GM18499 (cell line): ENCODE measurements at regions not wholly inside any gene's neighbourhood (a gene's known extent, or its start where the extent isn't known, plus 50 kb on each side); places are given as distances from the start of the nearest gene placed in this dataset.

Source experiments
- ATAC-seq: cut with Tn5 transposase; IDR thresholded peaks from one replicate; pipeline ENCODE4 v1.9.1; 2021; ENCODE audit warnings: moderate number of reproducible peaks; ENCODE audit not compliant: insufficient read depth, unreplicated experiment

DNA sequence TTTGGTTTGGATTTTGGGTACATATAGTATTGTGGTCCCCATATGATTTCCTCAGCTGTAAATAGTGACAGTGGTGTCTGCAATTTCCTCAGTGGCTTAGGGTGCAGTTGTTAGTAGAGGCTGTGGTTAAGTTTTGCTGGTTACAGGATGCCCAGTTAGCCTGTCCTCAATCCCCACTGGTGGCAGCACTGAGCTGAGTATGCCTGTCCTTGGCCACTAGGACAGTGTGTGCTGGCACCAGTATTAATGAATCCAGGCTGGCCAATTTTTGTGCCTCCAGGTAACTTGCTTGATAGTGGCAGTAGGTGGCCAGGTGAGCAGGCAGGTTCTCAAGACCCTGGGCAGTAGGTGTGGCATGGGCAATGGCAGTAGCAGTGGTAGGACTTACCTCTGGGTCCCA is 973.1 kb downstream of the TMEM182 start:
- ATAC-seq, result no peak

DNA sequence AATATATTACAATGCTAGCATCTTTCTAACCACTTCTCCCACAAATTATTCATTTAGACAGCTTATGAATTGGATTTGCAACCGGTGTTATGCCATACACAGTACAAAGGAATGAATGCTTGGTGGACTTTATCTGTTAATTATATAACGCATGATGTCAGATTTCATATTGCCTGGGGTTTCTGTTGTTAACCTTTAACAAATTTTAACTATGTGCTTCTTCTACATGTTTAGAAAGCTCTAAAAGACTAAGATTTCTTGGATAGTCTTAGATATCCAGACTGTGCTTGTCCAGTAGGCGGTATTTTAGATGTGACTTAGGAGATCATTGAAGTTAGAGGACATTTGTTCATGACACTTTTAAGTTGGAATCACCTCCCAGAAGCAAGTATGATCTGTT is 976.3 kb downstream of the TMEM182 start:
- ATAC-seq, result no peak

DNA sequence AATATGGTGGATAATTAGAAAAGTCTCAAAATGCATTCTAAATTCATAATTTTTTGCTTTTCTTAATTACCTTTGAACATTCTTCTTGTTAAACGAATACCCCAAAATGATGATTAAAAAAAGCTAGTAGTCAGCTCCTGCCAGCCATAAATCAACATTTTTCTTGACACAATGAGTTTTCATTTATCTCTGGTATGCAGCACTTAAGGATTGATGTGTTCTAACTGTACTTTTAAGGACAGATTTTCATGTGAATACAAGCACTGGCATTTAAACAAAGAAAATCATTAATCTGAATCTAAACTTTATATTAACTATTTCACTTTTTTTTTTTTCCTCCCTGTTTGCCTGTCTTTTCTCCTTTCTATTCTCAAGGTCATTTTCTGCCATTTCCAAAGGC is 976.8 kb downstream of the TMEM182 start:
- ATAC-seq, result no peak

DNA sequence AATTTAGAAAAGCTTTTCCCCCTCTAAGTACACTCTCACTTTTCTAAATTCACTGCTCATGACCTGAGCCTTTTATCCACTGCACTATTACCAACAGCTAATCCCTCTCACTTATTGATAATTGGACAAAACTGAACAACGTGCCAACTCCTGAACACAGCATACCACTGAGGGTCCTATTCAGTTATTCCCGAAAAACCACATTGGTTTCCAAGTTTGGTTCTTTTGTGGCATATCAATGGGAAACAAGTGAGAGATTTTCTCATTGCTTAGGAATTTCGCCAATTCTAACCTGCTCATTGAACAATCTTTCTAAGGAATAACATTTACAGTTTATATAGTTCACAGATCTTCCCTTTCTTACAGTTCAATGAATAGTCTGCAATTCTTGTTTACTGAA is 977.4 kb downstream of the TMEM182 start:
- ATAC-seq, result no peak

DNA sequence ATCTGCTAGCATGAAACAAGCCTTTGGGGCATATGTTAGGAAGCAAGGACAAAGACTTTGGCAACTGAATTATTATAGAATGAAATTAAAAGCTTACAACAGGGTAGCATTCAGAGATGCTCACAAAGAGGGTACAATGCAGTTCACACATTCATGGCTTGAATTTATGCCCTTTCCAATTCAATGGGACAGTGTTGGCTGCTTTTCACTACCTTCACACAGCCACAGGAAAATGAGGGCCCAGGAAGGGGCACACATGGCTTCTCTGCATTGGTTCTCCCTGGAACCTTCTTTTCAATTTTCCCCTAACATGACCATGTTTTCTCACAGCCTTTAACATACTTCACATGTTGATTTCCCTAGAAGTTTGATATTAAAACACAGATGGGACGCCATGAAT is 978.1 kb downstream of the TMEM182 start:
- no peak for ATAC-seq

DNA sequence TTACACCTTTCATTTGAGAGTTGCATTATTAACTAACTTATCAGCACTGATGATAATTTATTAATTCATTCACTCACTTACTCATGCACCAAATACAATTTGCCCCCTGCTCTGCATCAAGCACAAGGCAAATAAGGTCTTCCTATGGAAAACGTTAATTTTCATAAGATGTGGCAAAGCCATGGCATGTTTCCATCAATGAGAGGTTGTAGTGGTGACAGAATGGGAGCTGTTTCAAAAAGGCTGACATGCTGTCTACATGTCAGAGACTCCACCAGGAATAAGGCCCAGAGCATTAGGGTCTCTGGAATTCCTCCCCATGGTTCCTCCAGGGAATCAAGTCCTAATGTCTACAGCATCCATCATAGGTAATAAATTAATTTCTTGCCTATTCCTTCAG is 978.8 kb downstream of the TMEM182 start:
- ATAC-seq, result no peak

DNA sequence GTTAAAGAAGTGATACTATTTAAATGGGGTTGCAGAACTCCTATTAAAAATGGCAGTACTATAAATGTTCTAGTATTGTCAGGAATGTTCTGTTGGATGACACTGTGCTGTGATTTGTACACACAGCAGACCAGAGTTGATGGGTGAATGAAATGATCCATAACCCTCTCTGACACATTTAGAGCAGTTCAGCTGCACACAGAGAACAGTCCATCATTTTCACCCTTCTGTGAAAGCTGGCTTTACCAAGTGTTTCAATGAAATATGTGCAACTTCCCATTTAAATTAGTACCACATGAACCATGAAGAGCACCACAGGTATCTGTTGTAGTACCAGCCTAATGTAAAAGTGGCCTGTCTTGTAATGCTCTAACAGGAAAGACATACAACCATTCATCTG is 981.4 kb downstream of the TMEM182 start:
- no peak for ATAC-seq

DNA sequence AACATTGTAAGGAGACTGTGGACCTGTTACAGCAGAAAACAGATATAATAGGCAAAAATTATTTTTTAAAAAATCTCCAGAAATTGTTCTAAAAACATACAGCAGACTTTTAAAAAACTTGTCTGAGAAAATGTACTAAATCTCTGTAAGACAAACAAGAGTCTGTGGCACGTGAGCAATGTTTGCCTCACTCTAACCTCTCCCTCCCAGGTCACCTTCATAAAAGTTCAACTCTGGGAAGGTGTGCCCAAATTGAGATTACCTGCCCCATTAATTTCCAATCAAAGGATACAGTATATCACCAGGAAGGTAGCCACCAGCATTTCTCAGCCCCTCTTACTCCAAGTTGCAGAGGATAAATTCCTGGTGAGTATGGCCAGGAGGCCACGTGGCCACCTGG is 992.7 kb downstream of the TMEM182 start:
- ATAC-seq, result no peak

DNA sequence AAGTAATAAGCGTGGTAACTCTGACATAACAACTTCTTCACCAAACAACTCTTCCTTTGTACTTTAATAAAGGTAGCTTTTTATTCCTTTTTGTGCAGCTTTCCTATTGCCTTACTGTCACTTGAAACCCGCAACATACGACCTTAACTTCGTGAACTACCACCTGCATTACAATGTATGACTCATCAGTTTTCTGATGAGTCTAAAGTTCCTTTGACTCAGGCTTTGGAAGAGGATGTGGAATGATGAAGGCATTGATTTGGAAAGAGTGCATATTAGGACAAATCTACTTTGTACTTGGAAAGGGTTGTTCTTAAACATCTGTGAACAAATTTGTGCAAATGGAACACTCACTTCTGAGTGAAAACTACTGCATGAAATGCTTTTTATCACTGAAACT is 1012.1 kb downstream of the TMEM182 start:
- no peak for ATAC-seq

DNA sequence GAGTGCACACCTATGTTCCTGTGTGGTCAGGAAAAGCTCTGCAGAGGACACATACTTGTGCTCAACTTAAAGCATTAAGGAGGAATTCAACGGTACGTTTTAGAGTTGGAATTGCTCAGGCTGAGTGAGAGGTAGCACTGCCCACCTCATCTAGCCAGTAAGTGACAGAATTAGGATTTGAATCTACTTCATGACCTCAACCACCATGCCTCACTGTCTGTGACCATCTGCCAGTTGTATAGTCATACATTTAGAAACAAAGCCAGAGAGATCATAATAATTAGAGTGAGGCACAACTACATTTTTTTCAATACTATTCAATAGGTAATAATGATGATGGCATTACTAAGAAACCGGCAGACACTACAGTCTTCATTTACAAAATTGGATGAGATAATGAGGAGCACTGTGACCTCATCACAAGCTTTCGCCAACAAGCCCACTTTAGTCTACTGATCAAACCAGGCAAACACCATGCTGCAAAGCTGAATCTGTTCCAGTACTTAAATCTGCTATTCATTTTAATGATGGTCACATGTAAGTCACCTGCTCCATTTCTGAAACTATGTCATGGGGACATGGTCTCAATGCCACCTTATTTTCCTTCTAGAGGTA is 1018.4 kb downstream of the TMEM182 start:
- ATAC-seq, result no peak

DNA sequence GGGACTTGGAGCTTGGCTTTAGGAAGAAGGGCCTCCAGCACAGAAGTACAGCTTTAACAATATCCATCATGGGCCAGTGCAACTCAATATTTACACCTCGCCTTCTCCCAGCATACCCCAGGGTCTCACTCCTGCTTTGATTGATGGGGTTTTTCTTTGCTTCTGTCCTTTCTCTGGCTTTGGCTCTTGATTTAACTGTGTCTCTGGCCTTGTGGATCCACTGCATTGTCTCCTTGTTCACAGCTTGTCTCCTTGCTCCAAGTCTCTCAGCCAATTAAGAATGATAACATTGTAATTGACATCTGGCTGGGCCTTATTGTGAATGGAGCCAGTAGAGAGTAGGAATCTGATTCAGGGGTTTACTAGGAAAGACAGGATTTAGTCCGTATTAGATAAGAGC is 1019.5 kb downstream of the TMEM182 start:
- ATAC-seq, result no peak

DNA sequence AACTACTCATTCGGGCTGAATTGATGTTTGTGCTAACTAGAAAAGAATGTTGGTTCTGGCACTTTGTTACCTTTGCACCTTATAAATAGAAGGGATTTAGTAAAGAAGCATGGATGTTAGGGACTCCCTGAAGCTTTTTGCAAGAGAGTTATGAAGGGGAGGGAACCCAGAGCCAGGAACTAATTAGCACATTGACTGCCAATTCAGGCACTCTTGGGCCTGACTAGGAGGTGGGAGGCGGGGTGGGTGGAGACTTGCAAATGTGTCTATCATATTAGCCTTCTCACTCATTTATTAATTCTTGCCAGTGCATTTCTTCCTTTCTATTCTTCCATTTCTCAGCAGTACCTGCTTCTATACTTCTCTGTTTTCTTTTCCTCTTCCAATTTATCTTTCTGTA is 1022.4 kb downstream of the TMEM182 start:
- no peak for ATAC-seq

DNA sequence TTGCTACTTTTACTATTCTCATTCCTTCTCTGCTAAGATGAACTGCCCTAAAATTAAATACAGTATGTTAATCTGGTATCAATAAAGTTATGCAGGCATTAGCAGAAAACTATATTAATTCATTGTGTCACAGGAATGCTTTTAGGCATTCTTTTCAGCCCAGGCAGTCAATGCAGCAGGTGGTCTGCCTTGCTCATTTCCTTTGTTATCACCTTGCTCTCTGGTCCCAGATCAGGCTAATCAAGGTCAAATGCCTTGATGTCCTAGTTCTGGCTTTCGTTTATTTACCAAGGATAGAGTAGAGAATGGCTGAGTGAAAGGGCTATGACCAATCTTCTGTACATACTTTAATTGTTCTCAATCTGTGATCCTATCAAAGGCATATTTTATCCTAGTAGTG is 1023.6 kb downstream of the TMEM182 start:
- no peak for ATAC-seq

DNA sequence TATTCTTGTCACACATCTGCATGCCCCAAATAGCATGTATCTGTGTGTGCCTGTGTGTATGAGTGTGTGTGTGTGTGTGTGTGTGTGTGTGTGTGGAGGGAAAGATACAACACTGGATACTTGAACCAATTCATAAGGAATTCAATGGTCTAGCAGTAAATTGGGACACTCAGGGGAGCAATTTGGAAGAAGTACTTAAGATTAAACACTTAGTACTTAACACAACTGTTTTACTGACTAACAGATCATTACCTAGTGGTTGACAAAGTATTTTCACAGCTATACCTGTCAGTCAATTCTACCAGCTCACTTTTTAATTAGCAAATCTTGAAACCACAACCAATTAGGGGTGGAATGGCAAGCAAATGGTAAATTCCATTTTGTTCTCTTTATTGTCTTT is 1024.1 kb downstream of the TMEM182 start:
- ATAC-seq, result no peak

DNA sequence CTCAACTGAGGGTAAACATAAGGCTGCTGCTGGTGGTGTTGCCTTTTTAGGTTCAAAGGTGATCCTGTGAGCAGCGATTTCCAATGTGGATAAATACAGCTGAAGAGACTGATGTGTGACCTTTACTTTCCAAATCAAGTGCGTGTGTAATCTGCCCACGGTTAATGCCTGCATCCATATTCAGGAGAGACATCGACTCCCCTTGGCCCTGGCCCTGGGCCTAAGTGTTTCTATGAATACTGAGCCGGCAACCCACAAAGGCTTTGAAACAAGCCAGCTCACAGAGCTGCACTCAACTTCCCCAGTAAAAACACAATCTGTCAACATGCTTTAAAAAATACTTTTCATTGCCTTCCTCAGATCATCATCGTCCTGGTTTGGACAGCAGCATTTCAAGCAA is 1026.6 kb downstream of the TMEM182 start:
- ATAC-seq, result no peak

DNA sequence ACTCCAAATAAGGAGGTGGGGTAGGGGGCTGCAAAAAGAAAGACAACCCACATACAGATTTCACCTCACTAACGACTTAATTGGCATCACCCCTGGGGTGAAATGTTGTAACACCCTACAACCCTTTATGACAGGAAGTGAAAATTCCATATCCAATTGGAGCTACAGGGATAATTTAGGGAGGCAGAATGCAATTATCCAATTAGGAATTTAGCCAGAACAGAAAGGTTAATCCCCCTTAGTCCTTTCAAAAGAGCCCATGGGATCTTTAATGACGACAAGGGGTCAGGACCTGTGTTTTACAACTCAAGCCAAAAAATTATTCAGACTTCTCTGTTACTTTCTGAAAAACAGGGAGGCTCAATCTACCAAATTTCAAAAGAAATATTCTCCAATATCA is 1027.1 kb downstream of the TMEM182 start:
- ATAC-seq, result no peak

DNA sequence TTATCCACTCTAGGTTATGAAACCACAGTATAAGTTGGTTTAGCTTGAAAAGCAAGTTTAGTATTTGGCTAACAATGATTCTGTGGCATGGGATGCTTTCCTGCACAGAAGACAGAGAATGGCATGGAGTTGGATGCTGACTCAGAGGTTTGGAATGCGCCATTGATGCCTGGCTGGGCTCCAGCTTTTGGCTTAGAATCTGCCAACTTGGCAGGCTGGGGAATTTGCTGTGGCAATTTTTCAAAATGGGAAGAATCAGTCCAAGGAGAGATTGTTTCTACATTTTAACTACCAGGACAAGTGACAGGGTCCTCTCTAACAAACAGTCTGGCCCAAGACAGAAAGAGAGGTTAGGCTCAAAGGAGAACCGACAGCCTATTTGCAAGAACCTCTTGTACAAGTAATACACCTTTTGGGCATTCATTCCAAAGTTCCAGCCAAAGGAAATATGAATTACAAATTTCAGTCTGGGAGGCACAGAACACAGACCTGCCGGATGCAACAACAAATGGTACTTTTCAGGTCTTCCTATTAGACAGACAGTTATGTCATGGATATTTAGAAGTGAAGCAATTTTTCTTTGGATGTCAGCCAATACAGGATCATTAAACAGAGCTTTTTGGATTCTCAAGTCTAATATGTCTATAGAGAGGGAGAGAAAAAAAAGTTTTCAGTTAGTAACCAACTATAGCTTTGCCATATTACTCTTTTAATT is 1027.7 kb downstream of the TMEM182 start:
- ATAC-seq, result no peak

DNA sequence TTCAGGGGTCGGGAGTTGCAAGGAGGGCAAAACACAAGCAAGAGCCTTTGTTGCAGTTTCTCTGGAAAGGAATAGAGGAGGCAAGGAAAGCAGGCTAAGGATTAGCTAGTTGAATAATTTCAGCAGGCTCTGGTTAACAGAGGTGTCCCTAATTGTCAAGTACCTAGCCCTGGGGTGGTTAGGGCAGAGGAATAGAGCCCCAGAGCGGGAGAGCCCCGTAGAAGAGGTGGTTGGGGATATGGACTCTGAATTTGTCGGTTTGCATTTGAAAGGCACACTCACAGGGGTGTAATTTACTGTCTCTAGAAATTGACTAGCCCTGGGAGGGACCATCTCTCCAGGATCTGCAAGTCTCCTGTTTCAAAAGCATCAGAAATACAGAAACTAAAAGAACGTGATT is 1030.2 kb downstream of the TMEM182 start:
- no peak for ATAC-seq

DNA sequence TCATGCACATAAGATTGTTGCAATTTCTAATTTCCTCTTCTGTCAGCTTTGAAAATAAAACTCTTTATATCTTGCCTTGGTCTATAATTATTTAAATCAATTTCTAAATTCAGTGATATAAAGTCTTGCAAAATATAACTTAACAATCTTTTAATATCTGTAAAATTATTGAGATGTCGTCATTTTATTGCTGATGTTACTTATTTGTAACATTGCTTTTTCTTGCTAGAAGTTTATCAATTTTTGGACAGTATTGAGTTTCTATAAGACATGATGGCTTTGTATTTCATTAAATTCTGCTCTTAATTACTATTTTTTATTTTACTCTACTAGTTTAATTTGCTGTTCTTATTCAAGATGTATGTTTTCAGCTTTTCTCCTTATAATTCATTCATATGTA is 1036.5 kb downstream of the TMEM182 start:
- no peak for ATAC-seq

DNA sequence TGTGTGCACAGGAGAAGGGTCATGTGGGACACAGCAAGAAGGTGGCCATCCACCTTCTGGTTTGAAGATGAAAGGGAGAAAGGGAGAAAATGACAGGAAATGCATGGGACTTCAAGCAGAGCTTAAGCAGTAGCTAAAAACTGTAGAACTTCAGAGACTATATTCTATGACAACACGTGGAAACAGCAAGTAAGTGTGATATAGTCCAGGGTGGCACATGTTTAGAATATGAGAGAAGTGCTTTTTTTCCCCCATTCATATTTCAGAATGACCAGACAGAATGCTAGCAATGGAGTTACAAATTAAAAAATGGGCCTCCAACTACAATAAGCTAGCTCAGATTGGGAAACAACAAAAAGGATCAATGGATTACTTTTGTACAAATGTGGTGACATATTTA is 1042.2 kb downstream of the TMEM182 start:
- ATAC-seq, result no peak

DNA sequence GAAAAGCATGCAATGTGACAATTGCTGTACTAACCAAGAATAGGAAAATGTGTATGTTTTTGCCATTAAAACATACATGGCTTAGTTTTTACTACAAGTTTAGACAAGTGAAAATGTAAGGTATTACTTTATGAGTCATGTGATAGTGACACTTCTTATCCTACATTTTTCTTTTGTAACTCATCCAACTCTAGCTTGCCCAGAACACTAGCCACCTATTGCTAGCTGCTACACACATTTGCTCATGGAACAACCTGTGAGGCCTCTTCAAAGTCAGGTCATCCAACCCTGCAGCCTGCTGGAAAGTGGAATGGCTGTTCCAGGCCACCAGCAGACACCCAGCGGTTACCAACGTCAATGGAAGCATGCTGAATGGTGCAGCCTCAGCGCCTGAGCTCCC is 1043.9 kb downstream of the TMEM182 start:
- no peak for ATAC-seq

DNA sequence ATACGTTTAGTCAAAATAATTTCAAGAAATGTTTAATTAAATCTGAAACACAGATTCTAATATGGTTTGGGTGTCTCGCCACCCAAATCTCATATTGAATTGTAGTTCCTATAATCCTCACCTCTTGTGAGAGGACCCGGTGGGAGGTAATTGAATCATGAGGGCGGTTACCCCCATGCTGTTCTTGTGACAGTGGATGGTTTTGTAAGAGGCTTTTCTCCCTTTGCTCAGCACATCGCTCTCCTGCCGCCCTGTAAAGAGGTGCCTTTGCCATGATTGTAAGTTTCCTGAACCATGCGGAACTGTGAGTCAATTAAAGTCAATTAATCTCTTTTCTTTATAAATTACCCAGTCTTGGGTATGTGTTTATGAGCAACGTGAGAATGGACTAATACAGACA is 1045.1 kb upstream of the POU3F3 start:
- ATAC-seq, result no peak
